ENCODE measurements at regions not wholly inside any gene's neighbourhood (a gene's known extent, or its start where the extent isn't known, plus 50 kb on each side); places are given as distances from the start of the nearest gene placed in this dataset.

- TF ChIP-seq, protein P1, sequence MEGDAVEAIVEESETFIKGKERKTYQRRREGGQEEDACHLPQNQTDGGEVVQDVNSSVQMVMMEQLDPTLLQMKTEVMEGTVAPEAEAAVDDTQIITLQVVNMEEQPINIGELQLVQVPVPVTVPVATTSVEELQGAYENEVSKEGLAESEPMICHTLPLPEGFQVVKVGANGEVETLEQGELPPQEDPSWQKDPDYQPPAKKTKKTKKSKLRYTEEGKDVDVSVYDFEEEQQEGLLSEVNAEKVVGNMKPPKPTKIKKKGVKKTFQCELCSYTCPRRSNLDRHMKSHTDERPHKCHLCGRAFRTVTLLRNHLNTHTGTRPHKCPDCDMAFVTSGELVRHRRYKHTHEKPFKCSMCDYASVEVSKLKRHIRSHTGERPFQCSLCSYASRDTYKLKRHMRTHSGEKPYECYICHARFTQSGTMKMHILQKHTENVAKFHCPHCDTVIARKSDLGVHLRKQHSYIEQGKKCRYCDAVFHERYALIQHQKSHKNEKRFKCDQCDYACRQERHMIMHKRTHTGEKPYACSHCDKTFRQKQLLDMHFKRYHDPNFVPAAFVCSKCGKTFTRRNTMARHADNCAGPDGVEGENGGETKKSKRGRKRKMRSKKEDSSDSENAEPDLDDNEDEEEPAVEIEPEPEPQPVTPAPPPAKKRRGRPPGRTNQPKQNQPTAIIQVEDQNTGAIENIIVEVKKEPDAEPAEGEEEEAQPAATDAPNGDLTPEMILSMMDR (IDR thresholded peaks at IDR 0.05; ENCODE audit: borderline replicate concordance, extremely low read depth, insufficient read depth), result no peak
These were observed 97.7 kb upstream of the CTDP1 start for GRCh38 chr18:79581911-79582310.

GRCh38 chr18:79582978-79583377, 96.6 kb upstream of the CTDP1 start:
- DNase-seq, result peak in 1 of 5 donors; percentile 18
- no peaks in the 10 kb centered on the region for H3K27me3 ChIP-seq (ENCODE audit: control insufficient read depth, insufficient read depth, low read length)
- H3K27ac ChIP-seq (ENCODE audit: low read depth in 2 of 2, low read length in 2 of 2), result no peak overlapping the region
- peaks cover 0 to 3% (median 0%) of the 10 kb centered on the region in 3 donors for H3K9me3 ChIP-seq (ENCODE audit: control insufficient read depth in 2 of 3, insufficient read depth in 1 of 3, low read length in 3 of 3)
- TF ChIP-seq, protein P1 (IDR thresholded peaks at IDR 0.05; ENCODE audit: borderline replicate concordance, extremely low read depth, insufficient read depth), result no peak
- no peak overlapping the region for H3K9ac ChIP-seq (ENCODE audit: low read length in 3 of 3)
- H3K4me3 ChIP-seq (ENCODE audit: low read length in 3 of 3), result no peak overlapping the region
- no peak for FAIRE-seq
- intact Hi-C loops (cut with DNase I), result no loop called here
- no peaks in the 10 kb centered on the region for H3K36me3 ChIP-seq (ENCODE audit: control insufficient read depth in 2 of 3, insufficient read depth in 3 of 3, low read length in 3 of 3)
- H3K4me1 ChIP-seq (ENCODE audit: control insufficient read depth in 2 of 3, insufficient read depth in 2 of 3, low read depth in 1 of 3, low read length in 3 of 3), result no peaks in the 10 kb centered on the region

More at GRCh38 chr18:79581911-79582310, 97.7 kb upstream of the CTDP1 start:
- Histone ChIP-seq H3K36me3 (ENCODE audit: control insufficient read depth in 2 of 3, insufficient read depth in 3 of 3, low read length in 3 of 3) (no peaks in the 10 kb centered on the region), H3K9me3 (ENCODE audit: control insufficient read depth in 2 of 3, insufficient read depth in 1 of 3, low read length in 3 of 3) (peaks cover 0 to 3% (median 0%) of the 10 kb centered on the region in 3 donors), H3K4me1 (ENCODE audit: control insufficient read depth in 2 of 3, insufficient read depth in 2 of 3, low read depth in 1 of 3, low read length in 3 of 3) (peaks cover 0 to 3% (median 0%) of the 10 kb centered on the region in 3 donors), H3K27ac (ENCODE audit: low read depth in 2 of 2, low read length in 2 of 2) (no peak overlapping the region), H3K9ac (ENCODE audit: low read length in 3 of 3) (no peak overlapping the region), H3K4me3 (ENCODE audit: low read length in 3 of 3) (no peak overlapping the region), H3K27me3 (ENCODE audit: control insufficient read depth, insufficient read depth, low read length) (no peaks in the 10 kb centered on the region)
- FAIRE-seq (no peak), DNase-seq (peak in 1 of 5 donors; percentile 28)
- intact Hi-C loops (cut with DNase I), result no loop called here

DNA sequence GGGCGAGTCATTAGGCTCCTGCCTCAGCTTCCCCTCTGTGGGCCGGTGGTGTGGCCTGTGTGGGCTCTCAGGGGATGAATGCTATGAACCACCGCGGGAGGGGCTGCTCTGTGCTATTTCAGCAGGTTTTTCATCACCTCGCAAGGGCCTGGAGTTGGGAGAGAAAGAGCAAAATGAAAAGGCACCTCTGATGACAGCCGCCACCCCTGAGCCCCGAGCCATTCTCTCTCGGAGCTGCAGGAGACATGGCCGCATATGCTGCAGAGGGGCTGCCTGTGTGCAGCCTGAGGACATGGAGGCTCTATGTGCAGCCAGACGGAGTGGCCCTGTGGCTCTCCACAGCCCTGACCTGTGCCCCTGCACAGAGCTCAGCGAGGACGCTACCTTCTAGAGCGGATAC, 96.2 kb upstream of the CTDP1 start:
- no peak overlapping the region for H3K4me3 ChIP-seq (ENCODE audit: low read length in 3 of 3)
- peak in 1 of 5 donors; percentile 52 for DNase-seq
- TF ChIP-seq, protein P1 (IDR thresholded peaks at IDR 0.05; ENCODE audit: borderline replicate concordance, extremely low read depth, insufficient read depth), result no peak
- intact Hi-C loops (cut with DNase I), result no loop called here
- FAIRE-seq, result no peak
- H3K27ac ChIP-seq (ENCODE audit: low read depth in 2 of 2, low read length in 2 of 2), result no peak overlapping the region
- H3K36me3 ChIP-seq (ENCODE audit: control insufficient read depth in 2 of 3, insufficient read depth in 3 of 3, low read length in 3 of 3), result no peaks in the 10 kb centered on the region
- H3K9ac ChIP-seq (ENCODE audit: low read length in 3 of 3), result no peak overlapping the region
- no peaks in the 10 kb centered on the region for H3K4me1 ChIP-seq (ENCODE audit: control insufficient read depth in 2 of 3, insufficient read depth in 2 of 3, low read depth in 1 of 3, low read length in 3 of 3)
- peaks cover 0 to 3% (median 0%) of the 10 kb centered on the region in 3 donors for H3K9me3 ChIP-seq (ENCODE audit: control insufficient read depth in 2 of 3, insufficient read depth in 1 of 3, low read length in 3 of 3)
- H3K27me3 ChIP-seq (ENCODE audit: control insufficient read depth, insufficient read depth, low read length), result no peaks in the 10 kb centered on the region

GRCh38 chr18:79583984-79584401, 95.6 kb upstream of the CTDP1 start:
- H3K27ac ChIP-seq (ENCODE audit: low read depth in 2 of 2, low read length in 2 of 2), result no peak overlapping the region

More at GRCh38 chr18:79583984-79584401, 95.6 kb upstream of the CTDP1 start:
- no peaks in the 10 kb centered on the region for H3K27me3 ChIP-seq (ENCODE audit: control insufficient read depth, insufficient read depth, low read length)
- intact Hi-C loops (cut with DNase I), result no loop called here
- H3K4me3 ChIP-seq (ENCODE audit: low read length in 3 of 3), result no peak overlapping the region
- DNase-seq, result peak in 2 of 5 donors; percentile 42 to 62
- H3K4me1 ChIP-seq (ENCODE audit: control insufficient read depth in 2 of 3, insufficient read depth in 2 of 3, low read depth in 1 of 3, low read length in 3 of 3), result no peaks in the 10 kb centered on the region
- FAIRE-seq, result no peak
- TF ChIP-seq, protein P1 (IDR thresholded peaks at IDR 0.05; ENCODE audit: borderline replicate concordance, extremely low read depth, insufficient read depth), result no peak
- H3K36me3 ChIP-seq (ENCODE audit: control insufficient read depth in 2 of 3, insufficient read depth in 3 of 3, low read length in 3 of 3), result no peaks in the 10 kb centered on the region
- peaks cover 0 to 3% (median 0%) of the 10 kb centered on the region in 3 donors for H3K9me3 ChIP-seq (ENCODE audit: control insufficient read depth in 2 of 3, insufficient read depth in 1 of 3, low read length in 3 of 3)
- no peak overlapping the region for H3K9ac ChIP-seq (ENCODE audit: low read length in 3 of 3)
